Transverse colon (tissue), 3 donors: ENCODE measurements at regions not wholly inside any gene's neighbourhood (a gene's known extent, or its start where the extent isn't known, plus 50 kb on each side); places are given as distances from the start of the nearest gene placed in this dataset.

Experiments used
- CTCF ChIP-seq, 5 experiments: fragments of 200-600 bp in 3 of 5; fragments of 450-650 bp in 2 of 5; sonication (generic) in 3 of 5; IDR thresholded peaks; 1 replicate in 2 of 5; 2 replicates in 3 of 5; pipeline ENCODE4 v1.5.1; 2016 to 2017; ENCODE audit warnings: antibody characterized with exemption in 5 of 5, inconsistent platforms in 3 of 5, mild to moderate bottlenecking in 2 of 5, moderate library complexity in 1 of 5
- POLR2A ChIP-seq: fragments of 450-650 bp; IDR thresholded peaks from one replicate; pipeline ENCODE4 v1.6.1; 2016; ENCODE audit warnings: antibody characterized with exemption, mild to moderate bottlenecking, moderate library complexity

GRCh38 chr7:33850768-33851167 lies 54.6 kb upstream of the BMPER start:
- TF ChIP-seq CTCF (IDR thresholded peaks at IDR 0.05) (no peak), POLR2A (no peak)
